Adipocyte (in vitro differentiated cells): ENCODE measurements at regions not wholly inside any gene's neighbourhood (a gene's known extent, or its start where the extent isn't known, plus 50 kb on each side); places are given as distances from the start of the nearest gene placed in this dataset.

Experiments
- DNase-seq: peaks from one replicate; pipeline ENCODE4 v3.0.0-alpha.2; 2015; ENCODE audit warnings: low read depth
- H3K27me3 ChIP-seq: replicated peaks from 2 replicates; pipeline ENCODE4 v1.7.0; 2013; ENCODE audit warnings: mild to moderate bottlenecking, low read length, moderate library complexity; ENCODE audit not compliant: control insufficient read depth, insufficient read depth
- H3K36me3 ChIP-seq: 2 replicates; pipeline ENCODE4 v1.7.0; 2013; ENCODE audit warnings: low read length, mild to moderate bottlenecking, moderate library complexity; ENCODE audit not compliant: control insufficient read depth, insufficient read depth, severe bottlenecking
- H3K4me1 ChIP-seq: 2 replicates; pipeline ENCODE4 v1.7.0; 2013; ENCODE audit warnings: mild to moderate bottlenecking, low read length, moderate library complexity; ENCODE audit not compliant: control insufficient read depth, insufficient read depth
- H3K4me3 ChIP-seq: 2 replicates; pipeline ENCODE4 v1.7.0; 2013; ENCODE audit warnings: mild to moderate bottlenecking, low read length, moderate library complexity
- H3K9ac ChIP-seq: 2 replicates; pipeline ENCODE4 v1.7.0; 2013; ENCODE audit warnings: mild to moderate bottlenecking, low read length, moderate library complexity
- H3K9me3 ChIP-seq: 2 replicates; pipeline ENCODE4 v1.7.0; 2013; ENCODE audit warnings: mild to moderate bottlenecking, low read length, moderate library complexity; ENCODE audit not compliant: control insufficient read depth

DNA sequence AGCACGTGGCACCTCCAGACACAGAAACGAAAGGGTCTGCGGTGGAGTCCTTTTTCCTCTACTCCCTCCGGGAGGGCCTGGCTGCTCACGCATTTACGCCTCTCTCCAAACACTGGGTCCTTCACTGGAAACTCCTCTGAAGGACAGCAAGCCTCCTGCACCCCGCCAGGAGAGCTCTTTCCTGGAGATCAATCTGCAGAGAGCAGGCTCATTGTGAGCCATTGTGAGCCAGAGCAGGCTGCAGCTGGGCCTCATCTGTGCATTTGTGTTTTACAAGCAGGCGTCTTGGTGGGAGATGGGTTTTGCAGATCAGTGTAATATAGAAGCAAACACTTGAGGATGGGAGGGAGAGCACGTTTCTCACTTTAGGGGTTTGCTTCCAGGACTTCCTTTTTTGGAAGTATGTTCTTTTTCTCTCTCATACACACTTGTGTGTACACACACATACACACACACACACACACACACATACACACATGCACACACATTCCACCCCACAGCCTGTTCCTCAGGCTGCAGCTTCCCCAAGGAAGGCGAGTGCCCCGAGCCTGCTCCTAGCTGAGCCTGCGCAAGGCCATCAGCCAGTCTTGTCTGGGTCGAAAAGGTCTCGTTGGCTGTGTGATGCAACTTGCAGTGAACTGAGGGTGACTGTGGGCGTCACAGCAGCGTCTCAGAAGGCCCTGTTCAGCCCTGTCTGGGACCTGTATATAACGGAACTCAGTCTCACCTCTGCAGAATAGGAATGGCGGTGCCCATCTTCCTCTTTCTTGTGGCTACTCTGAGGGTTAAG is 163.5 kb downstream of the GLI2 start:
- no peak overlapping the region for H3K4me3 ChIP-seq
- H3K27me3 ChIP-seq, result no peaks in the 10 kb centered on the region
- no peak for DNase-seq
- peaks cover 2% of the 10 kb centered on the region for H3K4me1 ChIP-seq
- no peak overlapping the region for H3K9ac ChIP-seq
- no peaks in the 10 kb centered on the region for H3K9me3 ChIP-seq
- H3K36me3 ChIP-seq, result no peaks in the 10 kb centered on the region

DNA sequence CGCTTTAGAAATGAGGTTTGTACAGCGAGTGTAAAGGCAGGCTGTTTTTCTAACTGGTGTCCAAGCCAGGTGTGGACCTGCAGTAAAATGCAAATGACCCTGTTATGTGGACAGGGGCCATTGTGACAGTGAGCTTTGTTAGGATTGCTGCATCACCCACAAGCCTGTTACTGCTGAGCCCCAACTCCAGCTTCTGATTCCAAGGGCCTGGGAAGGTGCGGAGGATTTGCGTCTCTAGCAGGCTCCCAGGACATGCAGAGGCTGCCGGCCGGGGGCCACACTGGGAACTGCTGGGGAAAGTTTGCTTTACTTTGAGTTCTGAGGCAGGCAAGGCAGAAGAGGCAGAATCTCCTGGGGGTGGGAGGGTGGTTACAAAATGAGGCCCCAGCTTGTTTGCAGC is 164.1 kb downstream of the GLI2 start:
- Histone ChIP-seq H3K4me3 (no peak overlapping the region), H3K9me3 (no peaks in the 10 kb centered on the region), H3K4me1 (peaks cover 5% of the 10 kb centered on the region), H3K36me3 (no peaks in the 10 kb centered on the region), H3K27me3 (no peaks in the 10 kb centered on the region), H3K9ac (no peak overlapping the region)
- no peak for DNase-seq

DNA sequence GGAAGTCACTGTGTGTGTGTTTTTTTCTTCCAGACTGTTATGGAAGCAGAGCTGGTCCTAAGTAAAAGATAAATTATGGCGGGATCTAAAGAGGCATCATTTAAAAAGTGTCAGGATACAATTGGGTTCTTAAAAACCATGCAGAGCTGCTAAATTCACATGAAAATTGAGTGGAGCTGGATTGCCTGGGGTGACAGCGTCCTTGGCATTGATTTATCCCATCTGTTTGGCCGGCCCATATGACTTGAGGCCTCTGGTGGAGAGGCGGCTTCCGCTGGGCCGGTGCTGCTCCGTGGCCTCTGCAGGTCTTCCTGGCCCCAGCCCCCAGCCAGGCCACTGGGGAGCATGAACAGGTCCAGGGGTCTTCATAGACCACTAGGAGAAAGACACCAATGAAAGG is 165.5 kb downstream of the GLI2 start:
- no peaks in the 10 kb centered on the region for H3K9me3 ChIP-seq
- no peaks in the 10 kb centered on the region for H3K36me3 ChIP-seq
- H3K27me3 ChIP-seq, result no peaks in the 10 kb centered on the region
- H3K4me3 ChIP-seq, result no peak overlapping the region
- no peak for DNase-seq
- no peak overlapping the region for H3K9ac ChIP-seq
- H3K4me1 ChIP-seq, result peaks cover 10% of the 10 kb centered on the region

- Histone ChIP-seq H3K36me3 (no peaks in the 10 kb centered on the region), H3K9me3 (no peaks in the 10 kb centered on the region), H3K9ac (no peak overlapping the region), H3K4me3 (no peak overlapping the region), H3K27me3 (no peaks in the 10 kb centered on the region), H3K4me1 (peaks cover 10% of the 10 kb centered on the region)
- DNase-seq, result no peak
Measured at GRCh38 chr2:120902592-120902991, 166.9 kb downstream of the GLI2 start.

GRCh38 chr2:120904379-120904778 is 168.7 kb downstream of the GLI2 start:
- peaks cover 10% of the 10 kb centered on the region for H3K4me1 ChIP-seq
- no peaks in the 10 kb centered on the region for H3K36me3 ChIP-seq
- H3K27me3 ChIP-seq, result no peaks in the 10 kb centered on the region
- H3K9me3 ChIP-seq, result no peaks in the 10 kb centered on the region
- H3K9ac ChIP-seq, result no peak overlapping the region
- no peak overlapping the region for H3K4me3 ChIP-seq
- no peak for DNase-seq

DNA sequence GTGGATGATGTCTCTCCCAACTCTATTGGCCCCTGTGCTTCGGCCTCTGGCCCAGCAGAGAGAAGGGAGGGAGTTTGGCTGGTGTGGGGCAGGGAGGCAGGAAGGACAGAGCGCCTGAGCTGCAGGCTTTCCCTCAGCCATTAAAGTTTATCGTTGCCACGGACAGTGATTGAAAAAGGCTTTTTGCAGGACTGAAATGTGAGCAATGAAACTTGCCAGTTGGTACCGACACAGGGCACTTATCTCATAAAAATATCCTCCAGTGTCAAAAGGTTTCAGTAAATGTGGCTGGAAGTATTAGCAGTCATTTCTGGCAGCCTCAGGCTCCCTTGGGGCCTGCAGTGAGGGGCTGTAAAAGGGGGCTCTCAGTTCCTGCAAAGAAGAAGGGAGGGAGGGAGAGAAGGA is 169.2 kb downstream of the GLI2 start:
- H3K27me3 ChIP-seq, result no peaks in the 10 kb centered on the region
- no peaks in the 10 kb centered on the region for H3K36me3 ChIP-seq
- peaks cover 10% of the 10 kb centered on the region for H3K4me1 ChIP-seq
- no peak overlapping the region for H3K9ac ChIP-seq
- no peak for DNase-seq
- H3K9me3 ChIP-seq, result no peaks in the 10 kb centered on the region
- no peak overlapping the region for H3K4me3 ChIP-seq

GRCh38 chr2:120905298-120905697 is 169.6 kb downstream of the GLI2 start:
- H3K4me1 ChIP-seq, result peaks cover 10% of the 10 kb centered on the region
- H3K36me3 ChIP-seq, result no peaks in the 10 kb centered on the region
- no peak overlapping the region for H3K4me3 ChIP-seq
- no peaks in the 10 kb centered on the region for H3K27me3 ChIP-seq
- H3K9ac ChIP-seq, result no peak overlapping the region
- DNase-seq, result no peak
- no peaks in the 10 kb centered on the region for H3K9me3 ChIP-seq

DNA sequence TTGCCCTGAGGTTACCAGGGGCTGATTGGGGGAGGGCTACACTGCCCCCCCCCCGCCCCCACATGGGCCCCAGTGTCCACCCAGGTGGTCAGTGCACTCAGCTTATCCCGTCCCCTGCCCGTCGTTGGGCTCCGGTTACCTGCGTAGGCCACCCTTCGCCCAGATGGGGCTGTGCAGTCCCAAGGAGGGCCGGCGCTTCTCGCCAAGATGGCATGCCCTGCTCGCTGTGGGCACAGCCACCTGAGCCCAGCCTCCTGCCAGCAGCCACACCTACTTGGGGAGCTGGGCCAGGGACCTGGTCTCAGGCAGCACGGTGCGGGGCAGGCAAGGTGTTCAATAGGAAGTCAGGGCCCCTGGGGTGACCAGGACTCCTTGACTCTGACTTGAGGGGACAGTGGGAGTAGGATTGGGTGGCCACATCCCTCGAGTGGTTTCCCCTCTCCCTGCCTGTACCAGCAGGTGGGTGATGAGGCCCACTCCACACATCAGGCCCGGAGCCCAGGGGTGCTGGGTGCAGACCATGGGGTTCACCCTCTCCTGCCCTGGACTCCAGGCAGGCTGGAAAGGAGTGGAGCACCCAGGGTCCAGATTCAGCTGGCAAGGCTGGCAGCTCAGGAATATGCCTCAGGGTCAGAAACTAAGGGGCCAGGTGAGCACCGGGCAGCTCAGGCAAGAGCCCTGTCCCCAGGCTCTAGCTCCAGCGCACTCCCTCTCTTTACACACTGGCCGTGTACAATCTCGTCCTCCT is 170.3 kb downstream of the GLI2 start:
- no peak for DNase-seq
- Histone ChIP-seq H3K36me3 (no peaks in the 10 kb centered on the region), H3K4me1 (peaks cover 12% of the 10 kb centered on the region), H3K9me3 (no peaks in the 10 kb centered on the region), H3K4me3 (no peak overlapping the region), H3K9ac (no peak overlapping the region), H3K27me3 (no peaks in the 10 kb centered on the region)

DNA sequence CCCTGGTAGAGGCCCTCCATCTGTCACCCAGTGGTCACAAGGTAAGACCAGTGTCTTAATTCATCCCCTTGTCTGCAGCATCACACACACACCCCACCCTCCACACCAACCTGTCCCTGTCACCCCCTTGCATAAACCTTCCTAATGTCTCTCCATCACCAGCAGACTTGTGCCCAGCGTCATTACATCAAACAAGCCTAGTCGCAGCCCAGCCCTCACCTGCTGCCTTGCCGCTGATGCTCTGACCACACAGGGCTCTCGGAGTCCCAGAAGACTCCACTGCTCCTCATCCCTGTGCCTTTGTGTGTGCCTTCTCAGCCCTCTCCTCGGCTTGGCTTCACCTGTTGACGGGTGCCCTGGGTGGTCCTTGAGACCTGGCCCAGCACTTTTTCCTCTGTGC is 171.2 kb downstream of the GLI2 start:
- no peak for DNase-seq
- peaks cover 21% of the 10 kb centered on the region for H3K4me1 ChIP-seq
- no peaks in the 10 kb centered on the region for H3K36me3 ChIP-seq
- H3K9me3 ChIP-seq, result no peaks in the 10 kb centered on the region
- no peak overlapping the region for H3K9ac ChIP-seq
- no peaks in the 10 kb centered on the region for H3K27me3 ChIP-seq
- no peak overlapping the region for H3K4me3 ChIP-seq

- H3K9me3 ChIP-seq, result no peaks in the 10 kb centered on the region
- H3K4me1 ChIP-seq, result peaks cover 30% of the 10 kb centered on the region
- no peaks in the 10 kb centered on the region for H3K27me3 ChIP-seq
- no peak overlapping the region for H3K4me3 ChIP-seq
- no peaks in the 10 kb centered on the region for H3K36me3 ChIP-seq
- DNase-seq, result no peak
- H3K9ac ChIP-seq, result no peak overlapping the region
Measured at GRCh38 chr2:120907822-120908221, 172.2 kb downstream of the GLI2 start.

- H3K36me3 ChIP-seq, result no peaks in the 10 kb centered on the region
- H3K4me3 ChIP-seq, result no peak overlapping the region
- peaks cover 36% of the 10 kb centered on the region for H3K4me1 ChIP-seq
- no peak for DNase-seq
- no peak overlapping the region for H3K9ac ChIP-seq
- H3K9me3 ChIP-seq, result no peaks in the 10 kb centered on the region
- no peaks in the 10 kb centered on the region for H3K27me3 ChIP-seq
Measured at GRCh38 chr2:120908314-120908975, 172.8 kb downstream of the GLI2 start.
